ENCODE measurements at regions not wholly inside any gene's neighbourhood (a gene's known extent, or its start where the extent isn't known, plus 50 kb on each side); places are given as distances from the start of the nearest gene placed in this dataset.

DNA sequence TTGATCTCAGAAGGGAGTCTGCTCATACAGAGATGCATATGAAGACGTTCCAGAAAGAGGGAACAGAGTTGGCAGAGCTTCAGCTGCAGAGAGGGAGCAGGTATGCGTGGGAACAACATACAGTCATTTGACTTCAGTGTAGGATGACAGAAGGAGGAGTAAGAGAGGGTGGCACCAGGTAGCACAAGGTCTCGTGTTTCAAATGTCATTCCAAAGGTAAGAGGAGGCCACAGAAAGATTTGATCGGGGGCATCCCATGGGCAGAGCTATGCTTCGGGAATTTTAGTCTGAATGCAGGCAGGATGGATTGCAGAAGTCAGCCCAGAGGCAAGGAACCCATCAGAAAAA lies 367.1 kb downstream of the CDK5RAP2 start:
- no peak for DNase-seq (ENCODE audit: low spot score)

DNA sequence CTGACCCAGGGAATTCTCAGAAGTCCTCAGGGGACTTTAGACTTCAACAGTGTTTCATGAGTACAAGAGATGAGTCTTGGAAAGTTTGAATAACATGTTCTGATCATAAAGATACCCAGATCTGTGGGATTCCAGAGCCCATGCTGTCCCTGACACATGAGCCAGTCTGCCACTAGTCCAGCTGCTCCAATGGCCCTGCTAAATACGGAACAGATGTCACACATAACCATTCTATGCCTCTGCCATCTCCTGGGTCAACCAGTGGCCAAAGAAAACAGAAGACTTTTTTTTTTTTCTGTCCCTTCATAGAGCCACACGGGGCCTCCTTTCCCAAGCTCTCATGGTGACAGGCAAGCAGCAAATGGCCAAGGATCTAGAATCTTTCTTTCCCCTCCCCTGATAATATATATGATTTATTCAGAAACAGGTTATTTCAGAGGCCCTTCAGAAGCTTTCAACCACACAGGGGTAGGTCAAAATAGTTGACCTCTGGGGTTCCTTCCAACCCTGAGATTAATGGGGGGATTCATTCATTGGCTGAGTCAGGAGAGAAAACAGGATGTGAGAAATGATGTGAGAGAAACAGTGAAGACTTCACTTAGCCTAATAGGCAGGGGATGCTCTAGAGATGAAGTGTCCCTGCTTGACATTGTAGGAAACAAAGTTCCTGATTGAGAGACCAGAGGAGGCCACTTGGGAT lies 367.7 kb downstream of the CDK5RAP2 start:
- DNase-seq (ENCODE audit: low spot score), result no peak

- no peak for DNase-seq (ENCODE audit: low spot score)
Observed at GRCh38 chr9:120210274-120210673, 369.7 kb downstream of the CDK5RAP2 start.

DNA sequence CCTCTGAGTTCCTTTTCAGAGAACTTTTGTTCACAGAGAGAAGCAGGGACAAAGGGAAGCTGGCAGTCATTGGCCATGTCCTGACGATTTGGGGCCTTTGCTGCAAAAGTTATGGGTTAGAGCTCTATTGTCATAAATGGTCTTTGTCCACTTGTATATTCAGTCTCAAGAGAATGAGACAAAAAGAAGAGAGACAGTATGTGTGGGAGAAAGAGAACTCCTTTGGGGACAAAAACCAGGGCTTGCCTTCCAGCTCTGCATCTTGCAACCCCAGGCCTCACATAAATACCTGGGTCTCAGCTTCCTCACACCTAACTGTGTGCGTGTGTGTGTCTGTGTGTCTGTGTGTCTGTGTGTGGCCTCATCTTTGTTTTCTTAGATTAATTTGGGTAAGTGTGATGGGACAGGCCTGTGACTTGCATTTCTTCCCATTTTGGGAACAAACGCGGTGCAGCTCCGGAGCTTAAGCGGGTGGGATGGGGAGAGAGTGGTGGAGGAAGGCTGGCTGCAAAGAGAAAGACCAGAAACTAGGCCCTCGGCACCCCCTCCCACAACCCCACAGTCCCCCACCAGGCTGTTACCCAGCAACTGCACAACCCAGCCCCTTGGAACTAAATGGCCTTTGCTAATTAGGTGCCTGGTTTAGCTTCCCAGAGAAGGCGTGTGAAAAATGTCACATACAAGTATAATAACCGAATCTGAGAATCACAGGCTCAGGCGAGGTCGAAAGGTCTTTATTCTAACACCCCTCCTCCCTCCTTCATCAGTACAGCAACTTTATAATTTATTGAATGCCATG lies 376.9 kb downstream of the CDK5RAP2 start:
- DNase-seq (ENCODE audit: low spot score), result no peak

GRCh38 chr9:120198027-120198426 lies 381.9 kb downstream of the CDK5RAP2 start:
- no peak for DNase-seq (ENCODE audit: low spot score)

DNA sequence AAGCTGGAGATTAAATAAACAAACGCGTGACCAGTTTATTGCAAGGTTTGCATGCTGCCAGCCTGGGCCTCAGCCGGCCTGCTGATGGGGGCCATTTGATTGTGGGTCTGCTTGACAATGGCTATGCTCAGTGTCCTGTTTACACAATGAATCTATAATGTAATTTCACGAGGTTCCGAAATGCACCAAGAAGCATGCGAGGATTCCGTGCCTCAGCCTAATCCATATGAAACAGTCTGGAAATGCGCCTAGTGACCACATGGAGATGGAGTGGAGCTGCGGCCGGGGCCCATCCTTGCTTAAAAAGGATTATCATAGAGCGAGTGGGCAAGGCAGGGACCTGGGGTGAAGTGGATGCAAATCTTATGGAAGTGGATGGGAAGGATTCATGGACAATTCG lies 382.4 kb downstream of the CDK5RAP2 start:
- no peak for DNase-seq (ENCODE audit: low spot score)

GRCh38 chr9:120191141-120191540 lies 388.8 kb downstream of the CDK5RAP2 start:
- DNase-seq (ENCODE audit: low spot score), result no peak

DNA sequence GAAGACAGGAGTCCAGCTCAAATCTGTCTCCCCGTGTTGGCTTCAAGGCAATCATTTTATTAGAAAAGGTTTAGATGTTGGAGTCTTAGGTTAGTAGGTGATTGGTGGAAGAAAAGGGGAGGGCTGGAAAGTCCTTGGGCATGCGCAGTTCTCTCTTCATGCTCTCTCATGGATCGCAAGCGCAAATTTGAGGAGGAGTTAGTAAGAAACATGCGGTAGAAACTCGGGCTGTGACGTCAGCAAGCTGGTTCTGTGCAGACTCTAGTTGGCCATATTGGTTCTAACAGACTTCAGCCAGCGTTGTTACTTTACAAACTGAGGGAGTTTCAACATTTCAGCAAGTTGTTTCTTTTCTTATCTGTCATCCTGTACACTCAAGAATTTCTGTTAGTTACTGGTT lies 392.2 kb downstream of the CDK5RAP2 start:
- DNase-seq (ENCODE audit: low spot score), result no peak

GRCh38 chr9:120186276-120186675 lies 393.7 kb downstream of the CDK5RAP2 start:
- DNase-seq (ENCODE audit: low spot score), result no peak

DNA sequence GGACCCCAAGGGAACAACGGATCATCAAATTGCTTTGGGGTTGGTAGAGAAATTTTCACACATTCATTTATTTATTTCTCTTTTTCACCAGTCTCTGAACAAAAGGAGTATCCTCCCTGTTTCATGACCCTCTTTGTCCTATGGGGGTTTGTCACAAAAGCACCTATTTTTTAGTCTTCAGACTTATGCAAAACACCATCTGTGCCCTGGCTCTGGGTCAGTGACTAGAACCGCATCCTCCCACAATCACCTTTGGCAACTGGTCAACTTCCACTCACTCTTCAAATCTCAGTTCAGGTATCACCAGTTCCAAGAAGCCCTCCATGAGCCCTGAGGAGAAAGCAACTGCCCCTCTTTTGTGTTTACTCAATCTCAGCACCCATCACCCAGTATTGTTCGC lies 395.7 kb downstream of the CDK5RAP2 start:
- no peak for DNase-seq (ENCODE audit: low spot score)

- DNase-seq (ENCODE audit: low spot score), result no peak
Observed at GRCh38 chr9:120183615-120184014, 396.4 kb downstream of the CDK5RAP2 start.

GRCh38 chr9:120182011-120182410 lies 398.0 kb downstream of the CDK5RAP2 start:
- no peak for DNase-seq (ENCODE audit: low spot score)

GRCh38 chr9:120177121-120177520 lies 402.8 kb downstream of the CDK5RAP2 start:
- no peak for DNase-seq (ENCODE audit: low spot score)

- DNase-seq (ENCODE audit: low spot score), result no peak
Observed at GRCh38 chr9:120175031-120175430, 404.9 kb downstream of the CDK5RAP2 start.

GRCh38 chr9:120161776-120162175 lies 418.2 kb downstream of the CDK5RAP2 start:
- no peak for DNase-seq (ENCODE audit: low spot score)

- no peak for DNase-seq (ENCODE audit: low spot score)
Observed at GRCh38 chr9:120158221-120158620, 421.7 kb downstream of the CDK5RAP2 start.

DNA sequence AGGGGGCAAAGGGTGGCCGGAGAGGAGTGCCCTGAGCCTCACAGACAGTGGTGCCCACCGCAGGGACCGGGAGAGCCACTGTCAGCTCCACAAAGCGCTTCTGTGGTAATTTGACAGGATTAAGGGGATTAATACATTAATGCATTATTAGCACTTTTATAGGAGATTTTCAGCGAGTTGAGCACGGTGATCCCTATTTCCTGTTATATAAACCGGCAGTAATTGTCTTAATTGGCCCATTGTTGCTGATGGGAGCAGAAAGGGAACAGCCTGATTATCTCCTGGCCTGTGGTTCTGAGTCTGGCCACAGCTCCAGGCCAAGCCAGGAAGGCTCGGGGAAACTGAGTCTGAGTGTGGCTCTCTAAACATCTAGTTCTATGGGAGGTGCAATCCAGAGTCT lies 423.6 kb downstream of the CDK5RAP2 start:
- DNase-seq (ENCODE audit: low spot score), result no peak

GRCh38 chr9:120153258-120153657 lies 426.7 kb downstream of the CDK5RAP2 start:
- no peak for DNase-seq (ENCODE audit: low spot score)

GRCh38 chr9:120152295-120152694 lies 427.7 kb downstream of the CDK5RAP2 start:
- no peak for DNase-seq (ENCODE audit: low spot score)

- DNase-seq (ENCODE audit: low spot score), result no peak
Observed at GRCh38 chr9:120151806-120152205, 428.2 kb downstream of the CDK5RAP2 start.

DNA sequence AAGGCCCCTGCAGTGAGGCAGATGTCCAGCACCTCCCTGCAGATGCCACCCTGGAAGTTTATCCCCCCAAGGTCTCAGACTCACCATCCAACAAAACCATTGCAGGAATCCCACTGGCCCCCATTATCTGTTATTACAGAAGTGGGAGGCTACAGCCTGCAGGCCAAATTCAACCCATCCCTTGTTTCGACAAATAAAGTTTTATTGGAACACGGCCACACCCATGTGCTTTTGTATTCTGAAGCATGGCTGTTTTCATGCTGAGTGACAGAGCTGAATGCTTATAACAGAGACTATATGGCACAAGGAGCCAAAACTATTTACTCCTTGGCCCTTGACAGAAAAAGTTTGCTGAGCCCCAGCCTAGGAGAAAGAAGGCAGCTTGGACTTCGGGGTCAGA lies 428.8 kb downstream of the CDK5RAP2 start:
- no peak for DNase-seq (ENCODE audit: low spot score)

GRCh38 chr9:120138955-120139354 lies 441.0 kb downstream of the CDK5RAP2 start:
- DNase-seq (ENCODE audit: low spot score), result no peak

DNA sequence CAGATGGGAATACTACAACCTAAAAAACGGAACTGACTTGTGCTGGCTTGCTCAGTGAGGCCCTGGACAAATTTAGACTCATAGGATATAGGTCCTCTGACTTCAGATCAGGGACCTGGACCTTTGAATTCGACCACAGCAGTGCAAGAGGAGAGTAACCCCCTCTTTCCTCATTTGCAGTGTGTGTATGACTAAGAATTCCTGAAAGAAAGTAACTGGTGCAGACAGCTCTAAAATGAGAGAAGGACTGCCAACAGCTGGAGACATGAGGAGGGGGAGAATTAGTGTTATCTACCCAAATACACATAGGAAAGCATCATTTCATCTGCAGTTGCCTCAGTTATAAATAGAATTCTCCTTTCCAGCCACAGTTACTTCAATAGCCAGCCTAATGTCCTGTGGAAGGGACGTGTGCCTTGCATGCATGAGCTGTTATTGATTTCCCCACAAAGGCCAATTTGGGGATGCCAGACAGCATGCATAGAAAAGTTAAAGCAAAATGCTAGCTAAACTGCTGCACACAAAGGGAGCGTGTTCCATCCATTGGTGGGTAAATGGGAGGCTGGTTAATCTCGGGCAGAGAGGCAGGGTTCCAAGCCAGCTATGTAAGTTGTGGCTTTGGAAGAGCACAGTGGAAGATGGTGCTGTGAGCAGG lies 442.7 kb downstream of the CDK5RAP2 start:
- DNase-seq (ENCODE audit: low spot score), result no peak
